GM19239 (cell line): ENCODE measurements at regions not wholly inside any gene's neighbourhood (a gene's known extent, or its start where the extent isn't known, plus 50 kb on each side); places are given as distances from the start of the nearest gene placed in this dataset.
"Not testable (repeated sequence)": the region's sequence is repeated elsewhere in the genome, so short reads cannot be mapped to it uniquely, and the experiment has no call there.

Experiments
- DNase-seq: peaks from one replicate; pipeline ENCODE4 v3.0.0; 2011; ENCODE audit warnings: low spot score; ENCODE audit not compliant: insufficient read length
- FAIRE-seq: peaks from 2 replicates; lab custom pipeline; 2011; peaks lifted over from hg19 to GRCh38; lab: Jason Lieb, UNC

DNA sequence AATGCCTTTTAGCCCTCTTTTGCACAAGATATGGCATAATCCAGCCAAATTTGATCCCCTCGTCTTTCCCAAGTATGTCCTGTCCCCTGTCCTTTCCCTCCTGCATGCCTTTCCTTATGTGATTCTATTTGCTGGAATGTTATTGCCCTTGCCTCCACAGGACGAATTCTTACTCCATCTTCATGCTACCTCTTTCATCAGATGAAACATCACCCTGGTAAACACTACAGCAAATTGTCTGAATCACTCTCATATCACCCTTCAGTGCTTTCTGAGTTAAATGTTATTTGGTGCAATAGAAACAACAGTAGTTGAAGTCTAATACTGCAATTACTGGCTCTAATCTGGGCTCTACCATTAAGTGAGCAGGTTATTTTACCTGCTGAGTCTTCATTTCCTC lies 52.2 kb upstream of the FAT1 start:
- no peak for DNase-seq
- FAIRE-seq: no peak

DNA sequence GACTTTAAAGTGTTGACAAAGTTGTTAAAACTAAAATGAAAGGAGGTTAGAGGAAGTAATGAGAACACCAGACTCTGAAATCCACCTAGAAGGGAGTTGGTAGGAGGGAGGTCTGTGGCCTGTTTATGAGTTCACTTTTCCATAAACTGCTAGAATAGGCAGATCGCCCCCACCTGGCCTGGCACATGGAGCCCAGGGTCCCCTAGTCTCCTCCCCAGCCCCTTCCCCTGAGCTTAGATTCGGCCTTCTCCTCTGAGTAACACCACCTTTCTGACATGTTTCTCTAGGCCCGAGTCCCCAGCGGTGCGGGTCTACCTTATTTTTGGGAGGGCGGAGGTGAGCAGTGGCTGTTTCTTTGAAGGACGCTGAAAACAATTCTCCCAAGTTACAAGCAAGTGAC lies 54.5 kb upstream of the FAT1 start:
- FAIRE-seq (no peak), DNase-seq (no peak)

DNA sequence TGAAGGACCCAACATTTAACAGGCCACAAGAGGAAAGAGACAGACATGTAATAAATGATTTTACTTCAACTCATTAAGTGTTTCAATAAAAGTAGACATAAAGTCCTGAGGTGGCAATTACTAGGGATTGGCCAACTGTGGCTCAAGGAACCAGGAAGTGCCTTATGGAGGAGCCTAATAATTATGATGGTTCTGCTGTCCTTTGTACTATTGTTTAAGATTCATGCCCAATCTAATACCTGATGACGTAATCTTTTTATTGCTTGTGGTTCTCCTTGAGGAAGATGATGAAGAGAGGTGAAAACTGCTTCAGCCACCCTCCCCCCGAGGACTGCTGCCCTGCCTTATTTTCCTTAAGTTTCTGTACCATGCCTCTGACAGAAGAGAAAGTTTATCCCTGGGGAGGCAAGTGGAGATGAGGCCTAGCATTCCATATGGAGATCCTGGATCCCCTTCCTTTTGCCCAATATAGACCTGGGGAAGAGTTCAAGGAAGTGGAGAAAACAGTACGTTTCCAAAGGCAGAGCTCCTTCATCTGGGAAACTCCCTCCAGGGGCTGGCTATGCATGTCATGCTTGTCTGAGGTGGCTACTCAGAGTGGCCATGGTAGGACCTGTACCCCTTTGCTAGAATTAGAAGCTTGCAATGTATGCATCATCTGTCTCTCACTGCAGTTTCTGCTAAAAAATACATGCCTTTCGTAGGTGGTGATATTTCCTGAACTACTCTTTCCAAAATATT lies 56.8 kb upstream of the FAT1 start:
- no peak for FAIRE-seq
- DNase-seq: no peak

DNA sequence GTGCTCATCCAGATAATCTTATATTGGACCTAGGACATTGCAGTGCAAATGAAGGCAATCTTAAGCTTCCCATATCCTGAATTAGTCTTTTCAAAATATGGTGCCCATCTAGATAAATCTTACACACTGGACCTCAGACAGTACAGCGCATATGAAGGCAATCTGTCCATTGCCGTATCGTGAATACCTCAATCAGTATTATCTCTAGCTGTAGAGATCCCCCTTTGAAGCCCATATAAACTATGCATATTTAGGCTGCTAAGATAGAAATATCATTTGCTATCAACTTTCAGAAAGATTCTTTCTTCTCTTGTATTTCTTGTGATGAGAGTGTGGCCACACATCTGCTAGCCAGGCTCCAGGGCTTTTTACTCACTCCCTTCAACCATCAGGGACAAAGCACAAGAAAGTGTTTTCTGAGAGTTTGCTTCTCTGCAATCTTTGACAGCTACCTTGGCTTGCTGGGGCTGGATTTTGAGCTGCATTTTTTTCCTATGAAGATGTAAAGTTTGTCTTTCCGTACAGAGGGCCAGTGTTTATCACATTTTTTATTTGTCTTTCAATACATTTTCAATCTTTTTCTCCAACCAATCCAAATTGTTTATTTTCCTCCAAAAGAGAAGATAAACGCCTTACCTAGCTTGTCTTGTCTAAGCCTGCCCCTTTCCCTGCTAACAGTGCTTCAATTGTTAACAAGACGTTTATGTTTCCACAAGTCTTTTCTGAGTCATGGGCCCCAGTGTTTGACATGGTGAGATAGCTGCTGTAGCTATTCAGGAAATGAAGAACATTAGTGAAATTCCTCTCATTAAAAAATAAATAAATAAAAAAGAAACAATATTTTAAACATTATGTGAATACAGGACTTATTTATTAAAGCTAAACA lies 57.6 kb upstream of the FAT1 start:
- DNase-seq (no peak), FAIRE-seq (no peak)

DNA sequence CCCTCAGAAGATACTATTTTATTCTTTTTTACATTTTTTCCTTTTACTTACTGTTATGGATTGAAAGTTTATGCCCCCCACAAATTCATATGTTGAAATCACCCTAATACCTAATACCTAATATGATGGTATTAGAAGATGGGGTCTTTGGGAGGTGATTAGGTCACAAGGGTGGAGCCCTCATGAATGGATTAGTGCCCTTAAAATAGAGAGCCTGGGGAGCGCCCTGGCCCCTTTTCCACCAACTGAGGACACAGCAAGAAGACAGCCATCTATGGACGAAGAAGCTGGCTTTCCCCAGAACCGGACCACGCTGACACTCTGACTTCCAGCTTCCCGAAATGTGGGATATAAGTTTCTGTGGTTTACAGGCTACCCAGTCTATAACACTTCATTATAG lies 58.6 kb upstream of the FAT1 start:
- no peak for FAIRE-seq

DNA sequence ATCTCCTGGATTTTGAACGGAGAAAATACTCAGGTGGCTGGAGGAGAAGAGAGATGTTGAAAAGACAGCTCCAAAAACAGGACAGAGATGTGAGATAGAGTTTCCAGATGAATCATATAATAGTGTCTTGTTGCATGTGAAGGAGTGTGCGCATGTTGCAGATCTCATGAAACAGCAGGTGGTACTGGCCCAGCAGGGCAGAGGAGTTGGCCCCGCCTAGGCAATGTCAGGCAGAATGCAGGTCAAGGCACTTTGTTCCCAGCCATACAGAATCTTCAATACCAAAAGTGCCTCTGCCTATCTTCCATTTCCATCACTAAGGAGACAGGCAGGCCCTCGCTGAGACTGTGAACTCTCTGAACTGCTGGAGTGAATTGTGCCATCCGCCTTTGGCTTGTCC lies 63.9 kb upstream of the FAT1 start:
- DNase-seq (no peak), FAIRE-seq (no peak)

More for the DNA sequence above, 58.6 kb upstream of the FAT1 start:
- DNase-seq: no peak

DNA sequence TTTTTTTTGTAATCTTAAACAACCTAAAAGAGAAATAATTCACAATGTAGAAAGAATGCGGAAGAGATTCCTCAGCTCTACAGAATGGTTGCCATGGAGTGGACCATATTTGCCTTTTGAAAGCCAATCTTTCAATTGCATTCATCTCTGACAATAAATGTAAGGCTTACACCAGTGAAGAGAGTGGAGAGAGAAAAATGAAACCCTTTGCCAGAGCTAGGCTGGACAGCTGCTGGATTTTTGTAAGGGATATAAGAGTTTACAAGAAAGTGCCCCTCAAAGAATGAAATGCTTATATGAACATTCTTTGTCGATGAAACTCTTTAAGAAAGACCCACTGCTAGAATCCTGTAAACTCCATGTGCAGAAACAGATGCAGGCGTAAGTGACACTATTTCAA lies 66.0 kb upstream of the FAT1 start:
- DNase-seq (no peak), FAIRE-seq (no peak)

DNA sequence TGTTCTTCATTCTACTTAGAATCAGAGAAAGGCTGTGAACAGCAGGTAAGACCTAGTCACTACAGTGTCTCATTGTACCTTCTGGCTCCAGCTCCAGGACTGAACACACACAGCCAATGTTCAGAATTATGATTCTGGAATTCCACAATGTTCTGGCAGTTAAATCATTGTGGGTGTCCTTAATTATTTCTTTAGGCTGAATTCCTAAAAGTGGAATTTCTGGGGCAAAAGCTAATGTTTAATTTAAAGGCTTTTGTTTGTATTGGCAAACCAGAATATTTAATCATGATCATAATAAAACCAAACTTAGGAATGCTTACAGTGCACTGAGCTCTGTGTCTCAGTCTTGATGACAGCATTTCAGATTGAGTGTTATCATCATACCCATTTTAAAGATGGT lies 67.0 kb upstream of the FAT1 start:
- DNase-seq (no peak), FAIRE-seq (no peak)

DNA sequence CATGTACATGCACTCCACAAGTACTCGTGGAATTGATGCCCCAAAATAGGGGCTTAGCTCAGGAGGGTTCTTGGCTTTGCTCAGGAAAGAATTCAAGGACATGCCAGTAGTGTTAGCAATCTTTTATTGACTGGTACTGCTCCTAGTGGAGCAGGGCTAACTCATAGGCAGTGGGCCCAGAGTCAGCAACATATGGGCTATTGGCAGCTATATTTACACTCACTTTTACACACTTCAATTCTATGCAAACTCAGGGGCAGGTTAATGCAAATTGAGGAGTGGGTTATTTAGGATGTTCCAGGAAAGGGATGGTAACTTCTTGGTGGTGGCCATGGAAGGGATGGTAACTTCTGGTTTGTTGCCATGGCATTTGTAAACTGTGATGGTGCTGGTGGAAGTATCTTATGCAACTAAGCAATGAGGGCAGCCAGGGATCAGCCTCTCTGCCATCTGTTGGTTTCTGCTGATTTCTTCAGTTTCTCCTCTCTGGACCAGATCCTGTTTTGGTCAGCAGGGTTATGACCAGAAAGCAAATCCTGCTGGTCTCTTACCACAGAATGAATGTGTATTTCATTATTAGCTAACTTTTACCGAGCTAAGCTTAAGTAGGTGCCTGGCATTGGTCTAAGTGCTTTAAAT lies 69.2 kb upstream of the FAT1 start:
- FAIRE-seq: no peak

DNA sequence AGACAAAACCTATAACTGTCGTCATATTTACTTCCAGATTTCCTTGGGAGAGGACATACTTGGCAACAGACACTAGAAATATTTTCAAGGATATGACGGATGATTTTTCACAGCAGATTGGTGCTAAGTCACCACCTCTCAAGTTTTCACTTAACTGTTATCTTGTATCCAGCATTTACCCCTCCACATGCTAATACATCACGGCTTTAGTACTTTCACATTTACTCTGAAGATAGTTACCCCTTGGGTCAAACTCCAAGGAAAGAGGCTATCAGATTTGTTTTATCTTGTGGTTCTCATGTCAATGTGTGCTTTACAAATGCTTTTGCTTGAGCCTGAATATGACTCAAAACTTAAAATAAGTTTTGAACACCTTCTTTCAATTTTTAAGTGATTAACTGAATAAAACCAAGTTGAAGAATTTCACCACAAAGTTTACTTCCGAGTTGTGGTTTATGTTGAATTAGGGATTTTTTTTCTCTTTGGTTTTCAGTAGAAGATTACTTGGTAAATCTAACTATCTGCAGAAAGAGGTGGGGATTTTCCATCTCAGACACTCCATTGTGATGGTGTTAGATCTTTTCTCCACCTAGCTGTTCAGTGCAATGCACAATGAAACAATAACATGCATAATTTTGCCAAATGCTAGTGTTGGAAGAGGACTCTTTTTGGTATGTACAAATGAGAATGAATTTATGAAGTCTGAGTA lies 75.4 kb upstream of the FAT1 start:
- FAIRE-seq (no peak), DNase-seq (no peak)

More for the DNA sequence above, 69.2 kb upstream of the FAT1 start:
- no peak for DNase-seq

DNA sequence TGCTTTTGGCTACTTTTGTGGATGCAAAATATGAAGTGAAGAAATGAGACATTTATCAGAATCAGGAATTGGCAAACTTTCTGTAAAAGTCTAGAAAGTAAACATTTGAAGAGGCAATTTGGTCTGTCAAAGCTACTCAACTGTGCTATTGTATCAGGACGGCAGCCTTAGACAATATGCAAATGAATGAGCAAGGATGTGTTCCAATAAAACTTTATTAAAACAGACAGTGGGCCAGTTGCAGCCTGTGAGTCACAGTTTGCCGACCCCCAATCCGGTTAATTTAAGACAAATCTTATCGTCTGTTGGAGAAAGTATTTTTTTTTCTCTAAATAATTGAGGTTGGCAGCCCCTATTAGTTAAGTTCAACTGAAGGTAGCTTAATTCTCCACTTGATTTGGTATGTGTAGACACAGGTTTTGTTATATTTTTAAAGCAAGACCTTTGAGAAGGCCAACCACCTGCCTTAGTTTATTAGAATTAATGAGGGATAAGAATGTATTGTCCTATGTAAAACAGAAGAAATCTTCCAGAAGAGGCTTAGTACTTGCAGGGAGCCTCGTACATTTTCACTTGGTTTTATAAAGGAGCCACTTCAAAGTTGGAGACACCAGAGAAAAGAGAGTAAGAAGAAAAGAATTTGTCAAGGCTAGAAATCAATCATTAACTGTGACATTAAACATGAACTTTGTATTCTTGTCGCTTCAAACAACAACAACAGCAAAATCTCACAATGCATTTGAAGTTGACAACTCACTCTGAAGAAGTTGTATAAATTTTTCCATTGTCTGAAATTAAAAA lies 81.6 kb upstream of the FAT1 start:
- no peak for DNase-seq
- no peak for FAIRE-seq

DNA sequence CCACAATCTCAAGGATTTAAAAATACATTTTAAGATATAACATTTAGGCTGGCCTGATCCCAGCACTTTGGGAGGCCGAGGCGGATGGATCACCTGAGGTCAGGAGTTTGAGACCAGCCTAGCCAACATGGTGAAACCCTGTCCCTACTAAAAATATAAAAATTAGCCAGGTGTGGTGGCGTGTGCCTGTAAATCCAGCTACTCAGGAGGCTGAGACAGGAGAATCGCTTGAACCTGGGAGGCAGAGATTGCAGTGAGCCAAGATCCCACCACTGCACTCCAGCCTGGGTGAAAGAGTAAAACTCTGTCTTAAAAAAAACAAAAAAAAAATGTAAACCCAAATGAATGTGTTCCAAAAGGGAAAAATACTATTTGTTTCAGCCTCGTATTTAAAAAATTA lies 82.3 kb upstream of the FAT1 start:
- not testable (repeated sequence) for DNase-seq, FAIRE-seq

DNA sequence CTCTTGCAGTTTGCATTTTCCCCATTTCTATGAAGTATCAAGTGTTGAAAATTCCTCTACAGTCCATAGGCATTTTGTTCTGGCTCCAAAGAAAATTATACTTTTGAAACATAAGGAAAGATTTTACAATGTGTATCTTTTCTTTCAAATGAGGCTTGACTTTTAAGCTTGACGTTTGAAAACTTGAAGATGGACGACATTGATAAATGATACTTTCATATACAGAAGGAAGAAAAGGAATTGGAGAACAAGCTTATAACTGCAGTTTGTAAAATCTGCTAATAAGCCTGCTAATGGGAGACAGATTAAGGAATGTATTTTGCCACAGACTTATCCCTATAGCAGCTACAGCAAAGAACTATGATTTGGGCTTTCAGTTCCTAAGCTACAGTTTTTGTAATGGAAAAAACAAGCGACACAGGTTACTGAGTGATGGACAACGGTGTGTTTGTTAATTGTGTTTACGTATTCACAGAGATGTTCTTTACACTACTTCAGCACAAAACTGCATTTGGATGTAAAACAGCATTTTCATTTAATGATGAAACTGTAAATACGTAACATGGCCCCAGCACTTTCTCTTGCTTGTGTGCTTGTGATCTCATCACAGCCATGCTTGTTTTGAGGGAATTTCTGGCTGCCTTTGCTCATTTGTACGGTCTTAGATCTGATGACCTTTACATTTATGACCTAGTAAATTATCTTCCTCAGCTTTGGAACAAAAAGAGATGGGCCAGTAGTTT lies 83.2 kb upstream of the FAT1 start:
- FAIRE-seq (no peak), DNase-seq (no peak)

DNA sequence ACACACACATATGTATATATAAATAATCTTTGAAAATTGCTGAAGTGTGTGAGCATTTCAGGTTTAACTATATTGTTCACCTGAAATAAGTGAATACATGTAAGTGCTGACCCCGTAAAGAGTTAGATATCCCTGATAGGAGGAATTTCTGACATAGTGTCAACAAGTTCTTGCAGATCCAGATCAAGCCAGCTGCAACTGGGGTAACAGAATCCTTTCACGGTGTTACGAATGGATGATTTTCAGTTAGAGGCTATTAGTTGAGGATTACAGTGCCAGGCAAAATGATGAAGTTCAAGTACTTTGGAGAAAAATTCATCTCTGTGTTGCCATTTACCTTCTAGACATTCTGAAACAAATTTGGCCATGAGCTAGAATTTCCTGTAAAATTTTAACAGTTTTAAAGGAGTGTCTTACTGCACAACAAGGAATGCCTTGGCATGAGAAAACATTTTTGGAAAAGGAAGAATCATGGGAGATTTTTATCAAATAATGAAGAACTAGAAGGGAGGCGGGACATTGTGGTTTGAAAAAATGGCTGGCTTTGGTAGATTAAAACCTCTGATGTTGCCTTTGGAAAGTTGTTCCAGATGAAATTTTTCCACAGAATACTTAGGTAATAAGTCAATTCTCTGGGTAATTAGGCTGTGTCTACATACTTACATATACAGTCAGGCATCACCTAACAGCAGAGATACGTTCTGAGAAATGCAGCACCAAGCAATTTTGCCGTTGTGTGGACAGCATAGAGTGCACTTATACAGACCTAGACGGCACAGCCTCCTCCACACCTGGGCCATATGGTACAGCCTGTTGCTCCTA lies 84.4 kb upstream of the FAT1 start:
- DNase-seq: no peak
- FAIRE-seq: no peak

DNA sequence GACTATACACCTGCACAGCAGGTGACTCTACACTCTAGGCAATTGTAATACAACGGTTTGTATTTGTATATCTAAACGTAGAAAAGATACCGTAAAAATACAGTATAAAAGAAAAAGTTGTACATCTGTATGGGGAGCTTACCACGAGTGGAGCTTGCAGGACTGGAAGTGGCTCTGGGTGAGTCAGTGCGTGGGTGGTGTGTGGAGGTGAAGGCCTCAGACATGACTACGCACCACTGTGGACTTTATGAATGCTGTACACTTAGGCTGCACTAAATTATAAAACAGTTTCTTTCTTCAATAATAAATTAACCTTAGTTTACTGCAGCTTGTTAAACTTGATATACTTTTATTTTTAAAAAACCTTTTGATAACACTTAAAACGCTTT lies 85.0 kb upstream of the FAT1 start:
- FAIRE-seq: no peak
- no peak for DNase-seq

DNA sequence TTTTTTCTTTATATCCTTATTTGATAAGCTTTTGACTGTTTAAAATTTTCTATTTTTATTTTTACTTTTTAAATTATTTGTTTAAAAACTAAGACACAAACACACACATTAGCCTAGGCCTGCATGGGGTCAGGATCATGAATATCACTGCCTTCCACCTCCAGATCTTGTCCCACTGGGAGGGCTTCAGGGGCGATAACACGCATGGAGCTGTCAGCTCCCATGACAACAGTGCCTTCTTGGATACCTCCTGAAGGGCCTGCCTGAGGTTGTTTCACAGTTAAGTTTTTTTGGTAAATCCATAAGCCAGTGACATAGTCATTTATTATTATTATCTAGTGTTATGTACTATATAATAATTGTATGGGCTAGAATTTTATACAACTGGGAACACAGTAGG lies 85.4 kb upstream of the FAT1 start:
- DNase-seq: no peak
- FAIRE-seq: no peak

DNA sequence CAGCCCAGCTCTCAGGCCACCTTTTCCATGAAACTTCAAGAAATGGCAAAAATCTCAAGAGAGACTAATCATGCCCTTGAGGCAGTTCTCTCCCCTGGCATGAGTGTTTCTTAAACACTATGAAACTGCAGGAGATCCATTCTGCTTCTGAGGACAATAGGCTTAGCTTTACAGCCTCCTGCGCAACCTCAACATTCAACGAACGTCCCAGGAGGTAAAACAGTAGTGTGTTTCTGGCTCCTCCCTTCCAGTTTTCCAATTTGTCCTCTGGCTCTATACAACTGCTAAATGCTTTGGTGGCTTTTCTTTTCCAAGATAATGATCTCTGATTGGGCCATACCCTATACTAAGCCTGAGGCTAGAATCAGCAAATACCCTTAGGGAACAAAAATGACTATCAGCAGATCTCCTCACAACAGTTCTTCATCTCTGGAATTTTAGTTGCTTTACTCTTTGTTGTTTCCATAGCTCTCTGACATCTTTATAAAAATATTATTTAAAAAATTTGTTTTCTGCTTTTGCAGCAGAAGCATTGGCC lies 87.0 kb upstream of the FAT1 start:
- DNase-seq (no peak), FAIRE-seq (no peak)

DNA sequence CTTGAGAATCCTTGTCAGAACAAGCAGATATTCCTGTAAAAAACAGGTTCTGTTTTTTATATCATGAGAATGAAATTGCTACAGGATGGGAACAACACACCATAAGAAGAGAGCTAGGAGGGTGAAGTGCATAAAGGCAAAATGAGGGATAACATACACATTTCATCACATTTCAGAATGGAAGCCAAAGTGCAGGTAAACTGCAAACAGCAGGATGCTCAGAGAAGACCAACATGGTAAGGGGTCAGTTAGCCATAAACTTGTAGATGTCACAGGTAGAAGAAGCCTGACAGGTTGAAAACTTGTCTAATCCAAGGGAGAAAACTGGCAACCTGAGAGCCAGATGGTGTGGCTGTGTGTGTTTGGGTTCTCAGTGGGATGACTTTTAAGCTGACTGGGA lies 88.9 kb upstream of the FAT1 start:
- FAIRE-seq: no peak
- DNase-seq: no peak
